ENCODE measurements at regions not wholly inside any gene's neighbourhood (a gene's known extent, or its start where the extent isn't known, plus 50 kb on each side); places are given as distances from the start of the nearest gene placed in this dataset.

DNA sequence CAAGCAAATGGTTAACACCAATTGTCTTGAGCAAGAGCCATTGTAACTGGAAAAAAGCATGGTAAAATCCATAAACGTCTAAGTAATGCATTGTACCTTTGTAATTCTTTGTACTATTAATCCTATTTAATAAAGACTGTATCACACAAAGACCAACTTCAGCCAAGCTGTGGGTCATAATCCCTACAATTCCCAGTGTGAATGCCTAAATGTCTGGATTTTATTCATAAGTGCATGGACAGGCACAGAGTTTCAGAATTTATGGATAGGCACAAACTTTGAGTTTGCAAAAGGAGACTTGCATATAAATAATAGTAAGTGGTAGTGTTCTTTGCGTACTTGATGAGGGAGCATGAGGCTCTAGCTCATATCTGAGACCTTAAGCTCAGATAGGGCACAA is 1280.2 kb upstream of the WWC1 start:
- no peak for DNase-seq

GRCh38 chr5:167012123-167013034 is 1279.1 kb upstream of the WWC1 start:
- TF ChIP-seq GATA1 (IDR thresholded peaks at IDR 0.05; ENCODE audit: low read depth, low read length) (no peak), POLR2A (IDR thresholded peaks at IDR 0.05; ENCODE audit: low read length) (no peak)
- no peak for DNase-seq

More for the DNA sequence above, 1280.2 kb upstream of the WWC1 start:
- TF ChIP-seq GATA1 (IDR thresholded peaks at IDR 0.05; ENCODE audit: low read depth, low read length) (no peak), POLR2A (IDR thresholded peaks at IDR 0.05; ENCODE audit: low read length) (no peak)

GRCh38 chr5:167014401-167015056 is 1276.9 kb upstream of the WWC1 start:
- no peak for DNase-seq
- TF ChIP-seq POLR2A (IDR thresholded peaks at IDR 0.05; ENCODE audit: low read length), result no peak
- TF ChIP-seq GATA1 (IDR thresholded peaks at IDR 0.05; ENCODE audit: low read depth, low read length), result no peak

- DNase-seq, result no peak
- TF ChIP-seq POLR2A (IDR thresholded peaks at IDR 0.05; ENCODE audit: low read length), result no peak
- TF ChIP-seq GATA1 (IDR thresholded peaks at IDR 0.05; ENCODE audit: low read depth, low read length), result no peak
Measured at GRCh38 chr5:167020418-167020817, 1271.0 kb upstream of the WWC1 start.

DNA sequence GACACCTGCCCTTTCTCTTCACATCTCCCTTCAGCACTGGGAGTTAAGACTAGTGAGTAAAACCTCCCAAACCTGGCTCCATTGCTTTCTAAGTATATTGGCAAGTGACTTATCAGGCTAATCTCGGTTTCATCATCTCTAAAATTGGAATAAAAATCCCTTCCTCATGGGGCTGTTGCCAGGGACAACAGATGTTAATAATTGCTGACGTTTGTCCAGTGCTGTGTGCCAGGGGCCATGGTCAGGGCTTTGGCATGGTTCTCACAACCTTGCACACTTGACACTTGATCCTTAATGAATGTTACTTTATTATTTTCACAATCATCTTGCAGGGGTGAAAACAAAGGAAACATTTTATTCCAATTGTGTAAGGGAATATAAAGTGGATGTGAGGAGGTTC is 1262.0 kb upstream of the WWC1 start:
- TF ChIP-seq GATA1 (IDR thresholded peaks at IDR 0.05; ENCODE audit: low read depth, low read length), result no peak
- TF ChIP-seq POLR2A (IDR thresholded peaks at IDR 0.05; ENCODE audit: low read length), result no peak
- DNase-seq, result no peak

- TF ChIP-seq GATA1 (IDR thresholded peaks at IDR 0.05; ENCODE audit: low read depth, low read length), result no peak
- TF ChIP-seq POLR2A (IDR thresholded peaks at IDR 0.05; ENCODE audit: low read length), result no peak
- peak in 1 of 2 experiments; percentile 15 for DNase-seq
Measured at GRCh38 chr5:167030500-167031120, 1260.8 kb upstream of the WWC1 start.

GRCh38 chr5:167036585-167036984 is 1254.9 kb upstream of the WWC1 start:
- TF ChIP-seq POLR2A (IDR thresholded peaks at IDR 0.05; ENCODE audit: low read length), result no peak
- no peak for TF ChIP-seq GATA1 (IDR thresholded peaks at IDR 0.05; ENCODE audit: low read depth, low read length)
- DNase-seq, result no peak

DNA sequence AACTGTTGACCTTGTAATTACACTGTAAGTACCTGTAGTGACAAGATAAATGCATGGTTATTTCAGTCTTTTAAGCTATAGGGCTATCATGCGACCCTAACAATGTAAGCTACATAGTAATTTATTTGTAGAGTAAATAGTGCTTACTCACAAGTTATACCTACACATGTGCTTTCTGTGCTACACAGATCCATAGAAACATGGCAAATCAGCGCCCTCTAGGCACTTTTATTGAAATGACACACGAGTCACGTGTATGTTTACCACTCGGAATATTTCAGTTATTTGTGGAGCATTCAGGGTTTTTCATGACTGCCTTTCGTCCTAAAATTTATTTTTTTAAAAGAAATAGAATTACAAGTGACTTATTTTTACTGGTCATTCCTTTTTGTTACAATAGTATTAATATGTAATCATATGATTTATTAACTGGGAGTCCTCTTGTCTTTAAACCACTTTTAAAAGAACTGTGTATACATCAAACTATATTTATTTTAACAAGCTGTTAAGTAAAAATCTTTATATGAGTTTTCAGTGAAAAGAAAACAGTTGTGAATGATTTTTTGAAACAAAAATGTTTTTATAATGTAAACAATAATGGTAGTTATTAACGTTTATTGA is 1242.3 kb upstream of the WWC1 start:
- peak; percentile 34 to 51 for DNase-seq
- TF ChIP-seq GATA1 (IDR thresholded peaks at IDR 0.05; ENCODE audit: low read depth, low read length), result no peak
- no peak for TF ChIP-seq POLR2A (IDR thresholded peaks at IDR 0.05; ENCODE audit: low read length)

DNA sequence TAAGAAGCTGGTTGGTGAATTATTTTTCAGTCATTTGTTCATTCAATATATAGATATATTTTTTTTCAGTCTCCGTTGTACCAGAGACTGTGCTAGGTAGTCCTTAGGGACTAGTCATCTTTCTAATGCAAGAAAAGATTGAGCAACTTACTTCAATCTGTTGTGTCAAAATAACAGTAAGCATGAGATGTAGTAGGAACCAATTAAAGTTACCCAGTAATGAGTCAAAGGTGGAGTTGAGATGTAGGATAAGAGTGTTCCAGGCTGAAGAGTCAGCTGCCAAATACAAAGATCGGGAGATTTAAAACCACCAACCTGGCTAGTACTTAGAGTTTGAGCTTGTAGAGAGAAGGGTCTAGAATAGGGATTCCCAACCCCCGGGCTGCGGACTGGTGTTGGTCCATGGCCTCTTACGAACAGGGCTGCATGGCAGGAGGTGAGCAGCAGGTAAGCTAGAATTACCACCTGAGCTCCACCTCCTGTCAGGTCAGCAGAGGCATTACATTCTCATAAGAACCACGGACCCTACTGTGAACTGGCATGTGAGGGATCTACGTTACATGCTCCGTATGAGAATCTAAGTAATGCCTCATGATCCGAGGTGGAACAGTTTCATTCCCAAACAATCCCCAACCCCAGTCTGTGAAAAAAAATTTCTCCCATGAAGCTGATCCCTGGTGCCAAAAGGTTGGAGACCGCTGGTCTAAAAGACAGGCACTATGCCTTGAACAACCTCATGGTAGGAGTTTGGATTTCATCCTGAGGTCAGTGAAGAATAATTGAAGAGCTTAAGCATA is 1241.5 kb upstream of the WWC1 start:
- no peak for TF ChIP-seq POLR2A (IDR thresholded peaks at IDR 0.05; ENCODE audit: low read length)
- no peak for TF ChIP-seq GATA1 (IDR thresholded peaks at IDR 0.05; ENCODE audit: low read depth, low read length)
- no peak for DNase-seq

GRCh38 chr5:167050568-167051401 is 1240.7 kb upstream of the WWC1 start:
- no peak for DNase-seq
- TF ChIP-seq GATA1 (IDR thresholded peaks at IDR 0.05; ENCODE audit: low read depth, low read length) (no peak), POLR2A (IDR thresholded peaks at IDR 0.05; ENCODE audit: low read length) (no peak)

DNA sequence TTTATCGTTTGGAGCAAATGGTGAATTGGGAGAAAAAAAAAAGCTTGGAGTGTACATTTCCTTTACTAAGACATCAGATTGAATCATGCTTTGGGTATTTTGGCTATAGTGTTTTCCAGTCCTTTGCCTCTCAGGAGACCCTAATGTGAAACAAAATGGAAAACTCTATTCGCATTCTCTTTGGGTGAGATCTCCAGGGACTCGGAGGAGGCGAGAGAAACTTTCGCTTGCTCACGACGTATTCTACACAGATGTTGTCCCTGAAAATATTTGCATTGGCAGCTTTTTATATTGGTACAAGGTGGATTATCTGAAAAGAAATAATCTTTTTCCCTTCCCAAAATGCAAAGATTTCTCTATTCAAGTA is 1240.1 kb upstream of the WWC1 start:
- no peak for DNase-seq
- no peak for TF ChIP-seq GATA1 (IDR thresholded peaks at IDR 0.05; ENCODE audit: low read depth, low read length)
- no peak for TF ChIP-seq POLR2A (IDR thresholded peaks at IDR 0.05; ENCODE audit: low read length)

DNA sequence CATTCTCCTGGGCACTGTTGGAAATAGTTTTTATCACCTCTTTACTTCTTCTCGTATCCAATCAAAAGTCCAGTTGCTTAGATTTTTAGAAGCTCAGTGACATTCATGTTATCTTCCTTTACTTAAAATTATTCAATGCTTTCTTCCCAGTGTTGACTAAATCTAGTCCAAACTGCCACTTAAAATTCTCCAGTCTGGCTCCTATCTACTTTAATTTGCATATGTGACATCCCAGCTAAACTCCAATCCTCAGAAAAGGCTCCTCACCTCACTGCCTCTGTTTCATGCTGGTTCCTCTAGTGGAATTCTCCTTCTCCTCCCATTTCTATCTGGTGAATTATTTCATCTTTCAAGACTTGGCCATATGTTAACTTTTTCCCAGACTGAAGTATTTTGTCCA is 1238.7 kb upstream of the WWC1 start:
- DNase-seq, result no peak
- TF ChIP-seq POLR2A (IDR thresholded peaks at IDR 0.05; ENCODE audit: low read length) (no peak), GATA1 (IDR thresholded peaks at IDR 0.05; ENCODE audit: low read depth, low read length) (no peak)
